ENCODE measurements at regions not wholly inside any gene's neighbourhood (a gene's known extent, or its start where the extent isn't known, plus 50 kb on each side); places are given as distances from the start of the nearest gene placed in this dataset.
"Not testable (repeated sequence)": the region's sequence is repeated elsewhere in the genome, so short reads cannot be mapped to it uniquely, and the experiment has no call there.

DNA sequence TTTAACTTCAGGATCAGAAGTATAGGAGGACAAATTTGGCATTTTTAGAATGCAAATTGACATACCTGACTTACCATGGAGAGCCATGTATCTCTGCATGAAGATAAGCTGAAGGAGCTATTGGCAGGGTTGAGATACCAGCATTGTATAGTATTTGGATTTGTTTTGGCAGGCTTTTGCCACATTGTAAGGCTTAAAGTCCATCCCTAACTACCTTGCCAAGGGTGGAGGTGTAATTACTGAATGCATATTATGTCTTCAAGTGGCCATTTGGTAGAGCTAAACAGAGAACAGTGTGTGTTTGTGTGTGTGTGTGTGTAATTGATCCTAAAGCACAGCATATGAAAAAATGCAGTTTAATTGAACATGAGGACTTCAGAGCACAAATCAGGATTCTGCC, 324.7 kb downstream of the FAM170A start:
- no peak for DNase-seq
- TF ChIP-seq, protein P1, sequence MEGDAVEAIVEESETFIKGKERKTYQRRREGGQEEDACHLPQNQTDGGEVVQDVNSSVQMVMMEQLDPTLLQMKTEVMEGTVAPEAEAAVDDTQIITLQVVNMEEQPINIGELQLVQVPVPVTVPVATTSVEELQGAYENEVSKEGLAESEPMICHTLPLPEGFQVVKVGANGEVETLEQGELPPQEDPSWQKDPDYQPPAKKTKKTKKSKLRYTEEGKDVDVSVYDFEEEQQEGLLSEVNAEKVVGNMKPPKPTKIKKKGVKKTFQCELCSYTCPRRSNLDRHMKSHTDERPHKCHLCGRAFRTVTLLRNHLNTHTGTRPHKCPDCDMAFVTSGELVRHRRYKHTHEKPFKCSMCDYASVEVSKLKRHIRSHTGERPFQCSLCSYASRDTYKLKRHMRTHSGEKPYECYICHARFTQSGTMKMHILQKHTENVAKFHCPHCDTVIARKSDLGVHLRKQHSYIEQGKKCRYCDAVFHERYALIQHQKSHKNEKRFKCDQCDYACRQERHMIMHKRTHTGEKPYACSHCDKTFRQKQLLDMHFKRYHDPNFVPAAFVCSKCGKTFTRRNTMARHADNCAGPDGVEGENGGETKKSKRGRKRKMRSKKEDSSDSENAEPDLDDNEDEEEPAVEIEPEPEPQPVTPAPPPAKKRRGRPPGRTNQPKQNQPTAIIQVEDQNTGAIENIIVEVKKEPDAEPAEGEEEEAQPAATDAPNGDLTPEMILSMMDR (IDR thresholded peaks at IDR 0.05), result no peak
- Mint-ChIP-seq H3K9me3 (peaks cover 4% of the 10 kb centered on the region), H3K27ac (no peak overlapping the region), H3K27me3 (ENCODE audit: low read depth, poor library complexity) (peaks cover 3% of the 10 kb centered on the region), H3K4me1 (no peaks in the 10 kb centered on the region), H3K36me3 (ENCODE audit: low read depth) (no peaks in the 10 kb centered on the region), H3K4me3 (no peak overlapping the region)

DNA sequence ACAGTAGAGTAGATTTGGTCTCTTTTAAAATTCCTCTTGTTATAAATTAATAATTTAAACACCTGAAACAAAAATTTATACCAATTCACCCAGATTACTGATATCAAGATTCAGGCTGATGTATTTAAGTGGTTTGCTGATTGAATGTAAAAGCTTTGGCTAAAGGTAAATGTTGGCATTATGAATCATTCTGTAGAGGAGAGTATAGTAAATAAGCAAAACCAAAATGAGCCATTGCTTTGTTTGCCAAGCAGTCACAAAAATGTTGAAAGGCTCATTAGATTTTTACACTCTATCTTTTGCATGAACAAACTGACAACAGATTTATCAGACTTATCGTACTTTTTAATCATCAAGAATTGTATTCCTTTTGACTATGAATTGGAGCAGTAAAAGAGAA, 332.6 kb downstream of the FAM170A start:
- no peak for DNase-seq
- H3K27me3 Mint-ChIP-seq (ENCODE audit: low read depth, poor library complexity), result no peaks in the 10 kb centered on the region
- TF ChIP-seq, protein P1 (IDR thresholded peaks at IDR 0.05), result no peak
- H3K9me3 Mint-ChIP-seq, result peaks cover 5% of the 10 kb centered on the region
- H3K4me1 Mint-ChIP-seq, result no peaks in the 10 kb centered on the region
- H3K27ac Mint-ChIP-seq, result peak overlapping the region; percentile 66
- no peaks in the 10 kb centered on the region for H3K36me3 Mint-ChIP-seq (ENCODE audit: low read depth)
- no peak overlapping the region for H3K4me3 Mint-ChIP-seq

DNA sequence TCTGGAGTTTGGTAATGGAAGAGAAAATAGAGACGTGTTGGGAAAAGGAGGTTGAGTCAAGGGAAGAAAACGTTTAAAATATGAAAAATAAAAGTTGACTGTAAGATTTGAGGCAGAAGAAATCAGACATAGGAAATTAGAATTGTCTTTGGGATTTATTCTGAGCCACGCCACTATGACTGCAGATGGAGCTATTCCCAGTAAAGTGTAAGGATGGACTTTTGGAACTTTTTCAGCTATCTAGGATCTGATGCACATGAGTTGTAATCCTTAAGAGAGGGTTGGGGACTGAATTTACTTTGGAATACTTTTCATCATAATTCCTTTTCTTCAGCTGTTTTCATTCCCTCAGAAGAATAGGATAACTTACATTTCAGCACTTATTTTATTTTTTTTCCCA, 336.7 kb downstream of the FAM170A start:
- Mint-ChIP-seq H3K27me3 (ENCODE audit: low read depth, poor library complexity) (peaks cover 4% of the 10 kb centered on the region), H3K36me3 (ENCODE audit: low read depth) (no peaks in the 10 kb centered on the region), H3K4me1 (no peaks in the 10 kb centered on the region), H3K9me3 (peaks cover 12% of the 10 kb centered on the region), H3K4me3 (no peak overlapping the region), H3K27ac (no peak overlapping the region)
- DNase-seq, result no peak
- TF ChIP-seq, protein P1 (IDR thresholded peaks at IDR 0.05), result no peak

DNA sequence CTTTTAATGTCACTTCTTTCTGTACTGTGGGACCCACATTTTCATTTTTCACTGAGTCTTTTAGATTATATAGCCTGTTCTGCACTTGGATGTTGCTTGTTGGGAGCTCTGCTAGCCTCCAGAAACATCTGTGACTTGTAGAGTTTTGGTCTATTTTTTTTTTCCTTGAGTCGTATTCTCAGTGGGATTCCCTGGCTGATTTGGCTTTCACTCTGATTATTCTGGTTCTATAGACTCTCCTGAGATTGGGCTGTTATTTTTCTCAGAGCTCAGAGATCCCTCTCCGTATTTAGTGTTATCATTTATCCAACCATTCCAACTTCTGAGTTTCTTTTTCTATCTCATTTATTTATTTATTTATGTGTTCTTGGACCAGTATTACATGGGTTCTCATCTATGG, 339.3 kb downstream of the FAM170A start:
- no peak for DNase-seq
- Mint-ChIP-seq H3K4me3 (no peak overlapping the region), H3K36me3 (ENCODE audit: low read depth) (no peaks in the 10 kb centered on the region), H3K4me1 (no peaks in the 10 kb centered on the region), H3K27ac (no peak overlapping the region), H3K27me3 (ENCODE audit: low read depth, poor library complexity) (peaks cover 4% of the 10 kb centered on the region), H3K9me3 (peaks cover 10% of the 10 kb centered on the region)
- TF ChIP-seq, protein P1 (IDR thresholded peaks at IDR 0.05), result no peak

DNA sequence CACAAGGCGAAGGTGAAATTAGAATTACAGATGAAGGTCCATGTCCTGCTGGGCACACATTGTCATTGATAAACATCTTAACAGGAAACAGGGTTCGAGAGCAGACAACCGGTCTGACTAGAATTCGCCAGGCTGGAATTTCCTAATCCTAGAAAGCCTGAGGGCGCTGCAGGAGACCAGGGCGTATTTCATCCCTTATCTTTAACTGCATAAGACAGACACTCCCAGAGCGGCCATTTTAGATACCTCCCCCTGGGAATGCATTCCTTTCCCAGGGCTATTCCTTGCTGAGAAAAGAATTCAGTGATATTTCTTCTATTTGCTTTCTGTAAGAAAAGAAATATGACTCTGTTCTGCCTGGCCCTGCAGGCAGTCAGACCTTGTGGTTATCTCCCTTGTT, 357.7 kb downstream of the FAM170A start:
- not testable (repeated sequence) for H3K4me1 Mint-ChIP-seq; H3K27ac Mint-ChIP-seq; H3K27me3 Mint-ChIP-seq (ENCODE audit: low read depth, poor library complexity); H3K4me3 Mint-ChIP-seq
- Mint-ChIP-seq H3K36me3 (ENCODE audit: low read depth) (peaks cover 20% of the 10 kb centered on the region), H3K9me3 (peaks cover 46% of the 10 kb centered on the region)
- peak; percentile 33 for DNase-seq

DNA sequence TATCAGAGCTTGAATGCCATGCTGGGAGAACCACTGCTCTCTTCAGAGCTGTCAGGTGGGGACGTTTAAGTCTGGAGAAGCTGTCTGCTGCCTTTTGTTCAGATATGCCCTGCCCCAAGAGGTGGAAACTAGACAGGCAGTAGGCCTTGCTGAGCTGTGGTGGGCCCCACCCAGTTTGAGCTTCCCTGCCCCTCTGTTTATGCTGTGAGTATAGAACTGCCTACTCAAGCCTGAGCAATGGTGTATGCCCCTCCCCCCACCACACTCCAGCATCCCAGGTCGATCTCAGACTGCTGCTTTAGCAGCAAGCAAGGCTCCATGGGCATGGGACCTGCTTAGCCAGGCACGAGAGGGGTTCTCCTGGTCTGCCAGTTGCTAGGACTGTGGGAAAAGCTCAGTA, 362.3 kb downstream of the FAM170A start:
- Mint-ChIP-seq H3K27ac (no peak overlapping the region), H3K4me1 (peaks cover 28% of the 10 kb centered on the region), H3K9me3 (peaks cover 31% of the 10 kb centered on the region), H3K27me3 (ENCODE audit: low read depth, poor library complexity) (no peaks in the 10 kb centered on the region), H3K36me3 (ENCODE audit: low read depth) (peaks cover 10% of the 10 kb centered on the region), H3K4me3 (no peak overlapping the region)
- TF ChIP-seq, protein P1 (IDR thresholded peaks at IDR 0.05), result no peak
- DNase-seq, result no peak
